ENCODE measurements at regions not wholly inside any gene's neighbourhood (a gene's known extent, or its start where the extent isn't known, plus 50 kb on each side); places are given as distances from the start of the nearest gene placed in this dataset.

GRCh38 chr16:72566174-72566573 is 394.2 kb upstream of the PMFBP1 start:
- no peak for TF ChIP-seq CTCF (conservative IDR thresholded peaks at IDR 0.05)
- peak overlapping the region; percentile 91 for H3K27ac ChIP-seq

- TF ChIP-seq CTCF (conservative IDR thresholded peaks at IDR 0.05), result no peak
Measured at GRCh38 chr16:72565106-72565505, 393.2 kb upstream of the PMFBP1 start.

GRCh38 chr16:72560617-72561016 is 388.7 kb upstream of the PMFBP1 start:
- peak overlapping the region; percentile 91 for H3K27ac ChIP-seq
- no peak for TF ChIP-seq CTCF (conservative IDR thresholded peaks at IDR 0.05)

More at GRCh38 chr16:72565106-72565505, 393.2 kb upstream of the PMFBP1 start:
- peak overlapping the region; percentile 91 for H3K27ac ChIP-seq

- TF ChIP-seq CTCF (conservative IDR thresholded peaks at IDR 0.05), result no peak
- peak overlapping the region; percentile 91 for H3K27ac ChIP-seq
Measured at GRCh38 chr16:72558501-72558900, 386.5 kb upstream of the PMFBP1 start.

GRCh38 chr16:72554935-72555334 is 383.0 kb upstream of the PMFBP1 start:
- TF ChIP-seq CTCF (conservative IDR thresholded peaks at IDR 0.05), result no peak
- no peak overlapping the region for H3K27ac ChIP-seq

GRCh38 chr16:72552654-72553053 is 380.7 kb upstream of the PMFBP1 start:
- no peak overlapping the region for H3K27ac ChIP-seq
- no peak for TF ChIP-seq CTCF (conservative IDR thresholded peaks at IDR 0.05)

- TF ChIP-seq CTCF (conservative IDR thresholded peaks at IDR 0.05), result no peak
- H3K27ac ChIP-seq, result no peak overlapping the region
Measured at GRCh38 chr16:72551649-72552048, 379.7 kb upstream of the PMFBP1 start.

- no peak overlapping the region for H3K27ac ChIP-seq
- TF ChIP-seq CTCF (conservative IDR thresholded peaks at IDR 0.05), result no peak
Measured at GRCh38 chr16:72549878-72550277, 377.9 kb upstream of the PMFBP1 start.
